Activated CD8-positive, alpha-beta memory T cell treated with anti-CD3 and anti-CD28 coated beads for 24 hours (primary cell): ENCODE measurements at regions not wholly inside any gene's neighbourhood (a gene's known extent, or its start where the extent isn't known, plus 50 kb on each side); places are given as distances from the start of the nearest gene placed in this dataset.
"Not testable (repeated sequence)": the region's sequence is repeated elsewhere in the genome, so short reads cannot be mapped to it uniquely, and the experiment has no call there.

Experiments used
- DNase-seq: peaks from one replicate; pipeline ENCODE4 v3.0.0-alpha.2; 2020

DNA sequence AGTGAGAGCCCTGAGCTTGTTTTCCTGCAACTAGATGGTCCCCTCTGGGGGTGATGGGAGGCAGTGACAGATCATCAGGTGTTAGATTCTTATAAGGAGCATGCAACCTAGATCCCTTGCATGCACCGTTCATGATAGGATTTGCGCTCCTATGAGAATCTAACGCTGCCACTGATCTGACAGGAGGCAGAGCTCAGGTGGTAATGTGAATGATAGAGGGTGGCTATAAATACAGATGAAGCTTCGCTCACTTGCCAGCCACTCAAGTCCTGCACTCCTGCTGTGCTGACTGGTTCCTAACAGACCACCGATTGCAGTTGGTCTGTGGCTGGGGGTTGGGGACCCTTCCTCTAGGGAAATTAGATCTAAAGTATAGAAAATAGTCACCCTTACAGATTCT is 290.6 kb upstream of the ADCY2 start:
- no peak for DNase-seq

GRCh38 chr5:7117961-7118360 is 278.0 kb upstream of the ADCY2 start:
- no peak for DNase-seq

DNA sequence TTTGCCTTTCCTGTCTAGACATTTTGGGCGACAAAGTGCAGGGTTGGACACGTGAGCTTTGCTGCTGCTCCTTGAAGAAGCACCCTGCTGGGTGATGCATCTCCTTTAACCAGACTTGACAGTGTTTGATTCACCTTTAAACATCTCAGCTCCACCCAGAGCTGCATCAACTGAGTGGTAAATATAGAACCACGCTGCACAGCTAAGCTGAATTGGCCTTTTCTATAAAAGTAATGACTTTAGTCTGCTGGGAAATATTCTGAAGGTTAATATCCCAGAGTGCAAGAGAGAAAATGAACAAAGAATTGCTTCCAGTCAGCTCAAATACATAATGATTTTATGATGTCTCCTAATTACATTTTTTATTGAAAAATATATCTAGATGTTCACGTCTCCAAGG is 264.3 kb upstream of the ADCY2 start:
- no peak for DNase-seq

GRCh38 chr5:7146886-7147285 is 249.1 kb upstream of the ADCY2 start:
- no peak for DNase-seq

DNA sequence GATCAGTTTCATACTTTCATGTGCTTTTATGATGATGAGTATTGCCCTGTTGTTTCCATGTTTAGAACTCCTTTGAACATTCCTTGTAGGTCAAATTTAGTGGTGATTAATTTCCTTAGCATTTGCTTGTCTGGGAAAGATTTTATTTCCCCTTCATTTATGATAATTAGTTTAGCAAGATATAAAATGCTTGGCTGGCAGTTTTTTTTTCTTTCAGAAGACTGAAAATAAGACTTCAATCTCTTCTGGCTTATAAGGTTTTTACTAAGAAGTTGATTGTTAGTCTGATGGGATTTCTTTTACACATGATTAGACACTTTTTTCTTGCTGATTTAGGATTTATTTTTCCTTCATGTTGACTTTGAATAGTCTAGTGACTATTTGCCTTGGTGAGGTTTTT is 238.9 kb upstream of the ADCY2 start:
- DNase-seq, result no peak

DNA sequence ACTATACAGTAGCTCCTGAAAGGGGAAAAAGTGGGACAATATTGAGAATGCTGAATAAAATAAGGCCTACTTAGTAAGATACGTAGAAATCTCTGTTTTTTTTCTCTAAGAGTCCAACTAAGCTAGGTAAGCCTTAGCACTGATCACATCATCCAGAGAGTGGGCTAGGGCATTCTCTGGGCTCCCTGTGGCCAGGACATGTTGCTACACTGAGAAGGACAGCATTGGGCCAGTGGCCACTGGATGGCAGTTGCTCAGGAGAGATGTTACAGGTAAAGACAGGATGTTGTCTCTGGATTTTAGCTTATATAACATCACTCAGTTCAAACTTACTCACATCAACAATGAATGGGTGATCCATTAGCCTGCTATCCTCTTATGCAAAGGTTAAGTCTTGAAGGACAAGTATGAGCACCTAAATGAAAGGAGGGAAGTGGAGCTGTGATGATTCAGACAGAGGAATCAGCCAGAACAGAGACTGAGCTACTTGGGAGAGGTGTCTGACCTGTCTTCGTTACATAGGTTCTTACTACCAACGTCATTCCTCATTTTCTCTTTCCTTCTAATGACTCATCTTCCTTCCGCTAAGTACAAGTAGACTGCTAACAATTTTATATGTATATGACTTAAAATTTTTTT is 226.6 kb upstream of the ADCY2 start:
- no peak for DNase-seq

- not testable (repeated sequence) for DNase-seq
These were observed 225.2 kb upstream of the ADCY2 start for GRCh38 chr5:7170785-7171184.

DNA sequence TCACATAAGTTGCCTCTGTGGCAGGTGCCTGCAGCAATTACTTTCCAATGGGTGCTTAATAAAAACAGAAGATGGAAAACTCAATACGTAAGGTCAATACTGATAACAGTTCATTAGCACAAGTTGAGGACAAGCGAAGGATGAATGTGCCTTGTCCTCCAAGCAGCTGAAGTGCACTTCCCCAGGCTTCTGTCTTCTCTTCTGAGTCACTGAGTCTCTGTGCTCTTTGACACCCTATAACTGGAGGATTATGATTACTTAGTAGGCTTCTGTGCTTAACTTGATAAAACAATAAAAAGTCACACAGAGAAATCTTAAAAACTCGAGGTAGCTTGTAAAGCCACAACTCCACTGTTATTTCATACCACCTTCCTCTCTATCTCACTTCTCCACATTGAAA is 216.6 kb upstream of the ADCY2 start:
- DNase-seq, result no peak

GRCh38 chr5:7181841-7182240 is 214.1 kb upstream of the ADCY2 start:
- DNase-seq, result no peak

GRCh38 chr5:7185742-7186141 is 210.2 kb upstream of the ADCY2 start:
- no peak for DNase-seq

- no peak for DNase-seq
These were observed 209.1 kb upstream of the ADCY2 start for GRCh38 chr5:7186818-7187217.

GRCh38 chr5:7190712-7191250 is 205.2 kb upstream of the ADCY2 start:
- no peak for DNase-seq

DNA sequence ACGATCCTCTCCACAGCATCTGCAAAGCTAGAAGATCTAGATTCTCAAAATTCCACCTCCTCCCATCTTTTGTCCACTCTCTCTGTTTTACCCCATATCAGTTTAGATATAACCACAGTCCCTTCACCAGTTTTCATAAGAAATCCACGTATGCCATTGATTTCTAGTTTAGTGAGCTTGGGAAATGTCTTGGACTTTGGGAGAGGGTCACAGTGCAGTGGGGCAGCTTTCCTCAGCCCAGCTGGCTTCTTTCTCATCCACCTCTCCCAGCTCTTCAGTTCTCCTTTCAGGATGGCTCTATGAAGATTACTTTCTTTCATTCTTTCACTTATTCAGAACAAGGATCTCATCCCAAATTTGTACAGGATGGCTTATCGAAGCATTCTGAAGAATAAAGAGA is 203.9 kb upstream of the ADCY2 start:
- no peak for DNase-seq

GRCh38 chr5:7202846-7203245 is 193.1 kb upstream of the ADCY2 start:
- no peak for DNase-seq

DNA sequence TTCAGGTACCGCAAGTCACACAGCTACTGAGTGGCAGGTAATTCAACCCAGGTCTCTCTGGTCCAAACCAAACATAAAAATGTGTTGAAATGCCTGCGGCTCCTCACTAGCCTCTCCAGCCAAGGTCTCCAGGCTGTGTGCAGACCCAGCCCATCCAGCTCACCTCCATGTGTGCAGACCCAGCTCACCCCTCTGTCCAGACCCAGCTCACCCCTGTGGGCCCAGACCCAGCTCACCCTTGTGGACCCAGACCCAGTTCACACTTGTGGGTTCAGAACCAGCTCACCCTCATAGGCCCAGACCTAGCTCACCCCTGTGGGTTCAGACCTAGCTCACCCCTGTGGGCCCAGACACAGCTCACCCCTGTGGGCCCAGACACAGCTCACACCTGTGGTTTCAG is 188.0 kb upstream of the ADCY2 start:
- no peak for DNase-seq

DNA sequence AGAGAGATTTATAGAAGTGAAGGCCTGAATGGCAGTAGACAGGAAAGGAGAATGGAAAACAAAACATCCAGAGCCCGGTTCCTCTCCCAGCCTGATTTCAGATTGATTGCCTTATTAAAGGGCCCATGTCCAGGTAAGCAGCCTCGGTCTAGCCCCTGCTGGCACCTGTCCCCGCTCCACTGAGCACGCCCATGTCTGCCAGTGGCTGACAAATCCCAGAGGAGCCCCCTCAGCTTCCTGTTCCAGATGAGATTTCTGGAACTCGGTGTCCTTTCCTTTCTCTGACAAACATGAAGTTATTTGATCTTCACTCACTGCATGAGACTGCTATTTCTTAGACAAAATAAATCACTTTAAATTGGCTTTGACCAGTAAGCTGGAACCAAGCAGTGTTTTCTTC is 187.0 kb upstream of the ADCY2 start:
- no peak for DNase-seq

GRCh38 chr5:7209658-7210057 is 186.3 kb upstream of the ADCY2 start:
- no peak for DNase-seq

DNA sequence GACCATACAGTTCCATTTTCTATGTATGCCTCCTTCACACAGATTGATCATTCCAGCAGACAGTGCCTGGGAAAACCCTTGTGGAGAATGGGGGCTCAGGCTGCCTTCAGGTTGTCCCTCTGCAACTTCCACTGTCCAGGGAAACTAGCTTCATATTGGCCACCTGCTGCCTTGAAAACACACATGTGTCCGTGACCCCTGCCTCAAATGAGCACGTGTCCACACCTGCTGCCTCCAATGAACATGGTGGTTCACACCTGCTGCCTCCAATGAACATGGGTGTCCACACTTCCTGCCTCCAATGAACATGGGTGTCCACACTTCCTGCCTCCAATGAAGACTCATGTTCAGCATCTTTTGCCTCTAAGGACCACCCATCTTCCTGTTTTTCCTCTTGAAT is 185.4 kb upstream of the ADCY2 start:
- DNase-seq, result no peak

DNA sequence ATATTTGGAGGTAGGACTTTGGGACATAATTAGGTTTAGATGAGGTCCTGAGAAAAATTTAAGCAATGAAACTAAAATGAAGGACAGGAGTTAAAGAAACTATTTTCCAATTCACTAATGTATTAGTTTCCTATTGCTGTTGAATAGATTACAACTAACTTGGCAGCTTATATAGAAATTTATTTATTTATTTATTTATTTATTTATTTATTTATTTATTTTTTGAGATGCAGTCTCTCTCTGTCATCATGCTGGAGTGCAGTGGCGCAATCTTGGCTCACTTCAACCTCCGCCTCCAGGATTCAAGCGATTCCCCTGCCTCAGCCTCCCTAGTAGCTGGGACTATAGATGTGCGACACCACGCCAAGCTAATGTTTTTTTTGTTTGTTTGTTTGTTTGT is 182.4 kb upstream of the ADCY2 start:
- no peak for DNase-seq

DNA sequence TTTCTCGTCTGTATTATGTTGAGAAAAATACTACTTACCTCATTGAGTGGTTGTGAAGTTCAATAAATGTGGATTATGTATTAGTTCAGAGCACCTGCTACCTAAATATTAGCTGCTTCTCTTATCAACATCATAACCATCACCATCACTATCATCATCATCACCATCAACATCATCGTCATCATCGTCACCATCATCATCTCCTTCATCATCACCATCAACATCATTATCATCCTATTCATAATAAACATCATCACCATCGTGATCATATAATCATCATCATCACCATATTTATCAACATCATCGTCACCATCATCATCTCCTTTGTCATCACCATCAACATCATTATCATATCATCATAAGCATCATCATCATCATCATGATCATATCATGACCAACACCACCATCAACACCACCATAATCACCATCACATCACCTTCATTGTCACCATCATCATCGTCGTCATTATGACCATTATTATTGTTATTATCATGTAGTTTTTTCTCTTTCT is 181.0 kb upstream of the ADCY2 start:
- DNase-seq, result no peak

DNA sequence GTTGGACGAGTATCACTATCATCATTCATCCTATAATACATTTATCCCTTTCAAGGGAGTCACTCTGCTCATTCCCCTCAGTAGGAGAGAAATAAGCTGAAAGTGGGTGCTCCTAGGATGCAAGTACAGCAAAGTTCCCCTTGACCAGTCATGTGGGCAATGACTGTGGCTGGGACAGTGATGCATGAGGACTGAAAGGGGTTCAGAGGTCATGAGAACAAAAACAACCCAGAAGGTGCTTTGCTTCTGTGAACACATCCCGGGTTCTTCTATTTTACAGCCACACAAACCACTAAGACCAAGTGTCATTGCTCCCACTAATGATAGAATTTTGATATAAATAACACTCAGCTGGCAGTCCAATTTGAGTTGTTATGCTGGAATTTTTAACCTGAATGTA is 177.8 kb upstream of the ADCY2 start:
- no peak for DNase-seq

GRCh38 chr5:7220156-7220555 is 175.8 kb upstream of the ADCY2 start:
- no peak for DNase-seq

DNA sequence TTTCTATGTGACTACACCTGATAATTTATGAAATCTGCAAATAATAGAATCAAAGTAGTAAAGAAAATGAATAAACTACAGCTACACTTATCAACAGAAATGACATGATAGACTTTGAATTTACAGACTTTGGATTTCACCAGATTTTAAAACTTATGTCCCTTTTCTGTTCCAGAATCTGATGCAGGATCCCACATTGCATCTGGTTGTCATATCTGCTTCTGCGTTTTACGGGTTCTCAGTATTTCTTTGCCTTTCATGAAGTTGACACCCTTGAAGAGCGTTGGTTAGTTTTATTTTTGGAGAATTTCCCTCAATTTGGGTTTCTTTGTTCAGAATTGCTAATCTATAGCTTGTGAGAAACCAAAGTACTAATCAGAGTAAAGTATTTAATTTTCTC is 174.9 kb upstream of the ADCY2 start:
- no peak for DNase-seq

- DNase-seq, result no peak
These were observed 170.1 kb upstream of the ADCY2 start for GRCh38 chr5:7225826-7226225.

- no peak for DNase-seq
These were observed 153.7 kb upstream of the ADCY2 start for GRCh38 chr5:7242118-7242710.
